GM12878 (cell line): ENCODE measurements at regions not wholly inside any gene's neighbourhood (a gene's known extent, or its start where the extent isn't known, plus 50 kb on each side); places are given as distances from the start of the nearest gene placed in this dataset.

Source experiments
- ATAC-seq: fragments of 200-7000 bp; cut with Tn5 transposase; 3 replicates; pipeline ENCODE4 v1.9.1; 2020; ENCODE audit warnings: mild to moderate bottlenecking, moderate library complexity
- BruUV-seq: library from RNA; stranded (reverse); fragments of 400-500 nt; replicated peaks from 2 replicates; lab custom pipeline; 2021; lab: Mats Ljungman, UMichigan
- CTCF ChIA-PET: fragments of 300-600 bp; sonication (Branson Sonifier 250); formaldehyde crosslinking; extraction: SDS; loops from one replicate; lab custom pipeline; 2021; ENCODE audit warnings: inconsistent platforms; lab: Yijun Ruan, JAX
- POLR2A ChIA-PET: fragments of 350-600 bp; formaldehyde crosslinking; extraction: SDS; loops from one replicate; lab custom pipeline; 2021; ENCODE audit warnings: inconsistent platforms; lab: Charles Lee
- RAD21 ChIA-PET: fragments of 300-600 bp; sonication (Branson Sonifier 250); formaldehyde crosslinking; loops from one replicate; lab custom pipeline; 2023; ENCODE audit warnings: antibody characterized with exemption; ENCODE audit not compliant: unreplicated experiment; lab: Charles Lee
- SMC1A ChIA-PET: fragments of 300-600 bp; sonication (Branson Sonifier 250); formaldehyde crosslinking; loops from one replicate; lab custom pipeline; 2023; ENCODE audit not compliant: unreplicated experiment, uncharacterized antibody; lab: Charles Lee
- DNase-seq: peaks from one replicate; pipeline ENCODE4 v3.0.0-alpha.2; 2011; ENCODE audit warnings: low read depth, low spot score
- FAIRE-seq: peaks from 3 replicates; lab custom pipeline; 2011; peaks lifted over from hg19 to GRCh38; lab: Jason Lieb, UNC
- H2AFZ ChIP-seq: 2 replicates; pipeline ENCODE4 v1.6.0; 2011; ENCODE audit warnings: low read depth, low read length, control low read depth; ENCODE audit not compliant: control insufficient read depth
- H3K27ac ChIP-seq: 2 replicates; pipeline ENCODE4 v1.5.1; 2011; ENCODE audit warnings: control low read depth; ENCODE audit not compliant: control insufficient read depth, insufficient read depth
- H3K27me3 ChIP-seq, 2 experiments: replicated peaks in 1 of 2; 2 replicates each; pipeline versions ENCODE4 v1.6.0 to v1.6.1; 2011; ENCODE audit warnings: low read length in 1 of 2; ENCODE audit not compliant: control insufficient read depth in 2 of 2, insufficient read depth in 2 of 2
- H3K36me3 ChIP-seq, 2 experiments: 2 replicates each; pipeline ENCODE4 v1.5.1; 2011; ENCODE audit warnings: low read length in 1 of 2; ENCODE audit not compliant: control insufficient read depth in 2 of 2, insufficient read depth in 2 of 2
- H3K4me1 ChIP-seq: 2 replicates; pipeline ENCODE4 v1.6.1; 2011; ENCODE audit warnings: mild to moderate bottlenecking, low read length, moderate library complexity, mixed read lengths; ENCODE audit not compliant: control insufficient read depth, insufficient read depth
- H3K4me2 ChIP-seq: 2 replicates; pipeline ENCODE4 v1.6.0; 2011; ENCODE audit warnings: control low read depth; ENCODE audit not compliant: control insufficient read depth, insufficient read depth
- H3K4me3 ChIP-seq: fragments of 200-600 bp; sonication (generic); 2 replicates; pipeline ENCODE4 v1.5.1; 2016
- H3K79me2 ChIP-seq: 2 replicates; pipeline ENCODE4 v1.6.0; 2011; ENCODE audit warnings: low read length; ENCODE audit not compliant: control insufficient read depth, insufficient read depth
- H3K9ac ChIP-seq: 2 replicates; pipeline ENCODE4 v1.8.0; 2011; ENCODE audit warnings: low read length, control low read depth, mixed read lengths; ENCODE audit not compliant: control insufficient read depth, insufficient read depth
- H3K9me3 ChIP-seq: replicated peaks from 3 replicates; pipeline ENCODE4 v1.5.1; 2011; ENCODE audit warnings: mild to moderate bottlenecking, low read length; ENCODE audit not compliant: control insufficient read depth, insufficient read depth
- H4K20me1 ChIP-seq: 2 replicates; pipeline ENCODE4 v1.6.0; 2011; ENCODE audit not compliant: control insufficient read depth, insufficient read depth
- GABPA ChIP-seq: IDR thresholded peaks from 2 replicates; pipeline ENCODE4 v1.6.1; 2014; ENCODE audit warnings: antibody characterized with exemption, low read depth, mild to moderate bottlenecking, inconsistent platforms
- MTA3 ChIP-seq: IDR thresholded peaks from 2 replicates; pipeline ENCODE4 v1.6.1; 2012; ENCODE audit warnings: low read length, inconsistent platforms, borderline replicate concordance
- MXI1 ChIP-seq: fragments of 150-350 bp; IDR thresholded peaks from 2 replicates; pipeline ENCODE4 v1.6.1; 2011; ENCODE audit warnings: low read depth, mild to moderate bottlenecking, inconsistent platforms, low read length, improper control_type of control experiment
- NFIC ChIP-seq: IDR thresholded peaks from 2 replicates; pipeline ENCODE4 v1.6.1; 2012; ENCODE audit warnings: low read depth, mild to moderate bottlenecking, inconsistent platforms, low read length, moderate library complexity
- NFYA ChIP-seq: IDR thresholded peaks from 2 replicates; pipeline ENCODE4 v1.6.1; 2011; ENCODE audit warnings: low read depth, mild to moderate bottlenecking, low read length, improper control_type of control experiment, borderline replicate concordance
- RB1 ChIP-seq: fragments of 450-650 bp; formaldehyde crosslinking; IDR thresholded peaks from 2 replicates; pipeline ENCODE4 v1.6.1; 2017; ENCODE audit warnings: mild to moderate bottlenecking, borderline replicate concordance
- ZNF217 ChIP-seq: fragments of 450-650 bp; IDR thresholded peaks from 2 replicates; pipeline ENCODE4 v1.6.1; 2017; ENCODE audit warnings: antibody characterized with exemption, mild to moderate bottlenecking
- ZSCAN29 ChIP-seq: fragments of 450-650 bp; IDR thresholded peaks from 2 replicates; pipeline ENCODE4 v1.6.1; 2017; ENCODE audit warnings: mild to moderate bottlenecking, moderate library complexity
- WGBS: methylation state at CpG from one replicate; pipeline ENCODE4 v1.1.6; 2016; ENCODE audit warnings: low lambda C conversion rate; ENCODE audit not compliant: insufficient replicate concordance, insufficient coverage; ENCODE audit errors: missing lambda C conversion rate; 5-methylcytosine and 5-hydroxymethylcytosine counted together
- in situ Hi-C: fragments of 300-500 bp; cut with MboI; formaldehyde crosslinking; loops from 9 replicates; pipeline ENCODE4 v1.14.3; 2018; ENCODE audit warnings: mixed read lengths
- intact Hi-C: fragments of 100-400 bp; cut with micrococcal nuclease; formaldehyde crosslinking; loops from one replicate; pipeline ENCODE4 v1.14.2; 2022; ENCODE audit not compliant: unreplicated experiment
- TF ChIP-seq, protein P1 (sequence below): fragments of 450-650 bp; IDR thresholded peaks from 2 replicates; pipeline ENCODE4 v1.6.1; 2017; ENCODE audit warnings: mild to moderate bottlenecking, moderate library complexity
- TF ChIP-seq, protein P2 (sequence below): IDR thresholded peaks from 2 replicates; pipeline ENCODE4 v1.6.1; 2012; ENCODE audit warnings: low read depth, low read length, improper control_type of control experiment

DNA sequence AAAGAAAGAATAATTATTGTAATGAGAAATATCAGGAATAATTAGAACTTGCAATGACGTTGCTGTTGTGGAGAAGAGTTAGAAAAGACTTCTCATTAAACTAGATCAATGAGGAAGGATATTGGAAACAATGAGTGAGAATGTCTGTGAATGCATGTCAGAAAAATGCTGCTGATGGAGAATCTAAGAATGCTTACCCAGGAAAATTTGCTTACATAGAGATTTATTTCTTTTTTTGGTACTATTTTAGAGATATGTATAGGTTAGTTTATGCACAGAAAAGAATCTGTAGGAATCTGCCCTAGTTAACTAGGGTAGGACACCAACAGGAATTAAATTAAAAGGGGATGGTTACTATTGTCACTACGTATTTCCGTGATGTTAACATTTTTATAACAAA lies 140.2 kb downstream of the USP31 start:
- DNase-seq (no peak), ATAC-seq (no peak), FAIRE-seq (no peak)
- Histone ChIP-seq H3K27ac (no peak overlapping the region), H3K4me2 (no peak overlapping the region), H3K4me1 (no peaks in the 10 kb centered on the region), H3K9ac (no peak overlapping the region), H3K79me2 (no peaks in the 10 kb centered on the region), H4K20me1 (no peaks in the 10 kb centered on the region), H3K4me3 (no peak overlapping the region), H3K27me3 (no peaks in the 10 kb centered on the region), H3K9me3 (no peaks in the 10 kb centered on the region), H2AFZ (no peak overlapping the region), H3K36me3 (no peaks in the 10 kb centered on the region)
- ChIA-PET POLR2A (no interaction called here), SMC1A (interaction anchor here (1.2 kb wide), 1 partner anchor 11 kb away, joined by 3 read pairs; no protein-coding TSS in a partner anchor), CTCF (no interaction called here), RAD21 (no interaction called here)
- TF ChIP-seq MTA3, result no peak
- no peak for TF ChIP-seq GABPA
- TF ChIP-seq ZSCAN29, result no peak
- TF ChIP-seq, protein P1, sequence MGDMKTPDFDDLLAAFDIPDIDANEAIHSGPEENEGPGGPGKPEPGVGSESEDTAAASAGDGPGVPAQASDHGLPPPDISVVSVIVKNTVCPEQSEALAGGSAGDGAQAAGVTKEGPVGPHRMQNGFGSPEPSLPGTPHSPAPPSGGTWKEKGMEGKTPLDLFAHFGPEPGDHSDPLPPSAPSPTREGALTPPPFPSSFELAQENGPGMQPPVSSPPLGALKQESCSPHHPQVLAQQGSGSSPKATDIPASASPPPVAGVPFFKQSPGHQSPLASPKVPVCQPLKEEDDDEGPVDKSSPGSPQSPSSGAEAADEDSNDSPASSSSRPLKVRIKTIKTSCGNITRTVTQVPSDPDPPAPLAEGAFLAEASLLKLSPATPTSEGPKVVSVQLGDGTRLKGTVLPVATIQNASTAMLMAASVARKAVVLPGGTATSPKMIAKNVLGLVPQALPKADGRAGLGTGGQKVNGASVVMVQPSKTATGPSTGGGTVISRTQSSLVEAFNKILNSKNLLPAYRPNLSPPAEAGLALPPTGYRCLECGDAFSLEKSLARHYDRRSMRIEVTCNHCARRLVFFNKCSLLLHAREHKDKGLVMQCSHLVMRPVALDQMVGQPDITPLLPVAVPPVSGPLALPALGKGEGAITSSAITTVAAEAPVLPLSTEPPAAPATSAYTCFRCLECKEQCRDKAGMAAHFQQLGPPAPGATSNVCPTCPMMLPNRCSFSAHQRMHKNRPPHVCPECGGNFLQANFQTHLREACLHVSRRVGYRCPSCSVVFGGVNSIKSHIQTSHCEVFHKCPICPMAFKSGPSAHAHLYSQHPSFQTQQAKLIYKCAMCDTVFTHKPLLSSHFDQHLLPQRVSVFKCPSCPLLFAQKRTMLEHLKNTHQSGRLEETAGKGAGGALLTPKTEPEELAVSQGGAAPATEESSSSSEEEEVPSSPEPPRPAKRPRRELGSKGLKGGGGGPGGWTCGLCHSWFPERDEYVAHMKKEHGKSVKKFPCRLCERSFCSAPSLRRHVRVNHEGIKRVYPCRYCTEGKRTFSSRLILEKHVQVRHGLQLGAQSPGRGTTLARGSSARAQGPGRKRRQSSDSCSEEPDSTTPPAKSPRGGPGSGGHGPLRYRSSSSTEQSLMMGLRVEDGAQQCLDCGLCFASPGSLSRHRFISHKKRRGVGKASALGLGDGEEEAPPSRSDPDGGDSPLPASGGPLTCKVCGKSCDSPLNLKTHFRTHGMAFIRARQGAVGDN, result no peak
- no peak for TF ChIP-seq MXI1
- TF ChIP-seq RB1, result no peak
- no peak for TF ChIP-seq ZNF217
- TF ChIP-seq NFYA, result no peak
- TF ChIP-seq, protein P2, sequence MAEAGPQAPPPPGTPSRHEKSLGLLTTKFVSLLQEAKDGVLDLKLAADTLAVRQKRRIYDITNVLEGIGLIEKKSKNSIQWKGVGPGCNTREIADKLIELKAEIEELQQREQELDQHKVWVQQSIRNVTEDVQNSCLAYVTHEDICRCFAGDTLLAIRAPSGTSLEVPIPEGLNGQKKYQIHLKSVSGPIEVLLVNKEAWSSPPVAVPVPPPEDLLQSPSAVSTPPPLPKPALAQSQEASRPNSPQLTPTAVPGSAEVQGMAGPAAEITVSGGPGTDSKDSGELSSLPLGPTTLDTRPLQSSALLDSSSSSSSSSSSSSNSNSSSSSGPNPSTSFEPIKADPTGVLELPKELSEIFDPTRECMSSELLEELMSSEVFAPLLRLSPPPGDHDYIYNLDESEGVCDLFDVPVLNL, result no peak
- no peak for TF ChIP-seq NFIC
- in situ Hi-C loops (no loop called here), intact Hi-C loops (no loop called here)
- BruUV-seq, result no TSS peak
- WGBS, result 19% methylated on average over 3 of the region's 3 CpGs
